Mesothelial cell of epicardium (in vitro differentiated cells): ENCODE measurements at regions not wholly inside any gene's neighbourhood (a gene's known extent, or its start where the extent isn't known, plus 50 kb on each side); places are given as distances from the start of the nearest gene placed in this dataset.

Experiments
- DNase-seq, 2 experiments: peaks; one replicate each; pipeline ENCODE4 v3.0.0; 2021; ENCODE audit warnings: low spot score in 2 of 2; ENCODE audit not compliant: unreplicated experiment in 2 of 2
- H3K27ac Mint-ChIP-seq: 2 replicates; pipeline ENCODE4 v1.8.0; 2021; ENCODE audit warnings: mixed read lengths
- H3K27me3 Mint-ChIP-seq: 2 replicates; pipeline ENCODE4 v1.8.0; 2021; ENCODE audit warnings: low read depth, mixed read lengths
- H3K36me3 Mint-ChIP-seq: 2 replicates; pipeline ENCODE4 v1.8.0; 2021; ENCODE audit warnings: mixed read lengths
- H3K4me1 Mint-ChIP-seq: 2 replicates; pipeline ENCODE4 v1.8.0; 2021; ENCODE audit warnings: mixed read lengths
- H3K4me3 Mint-ChIP-seq: 2 replicates; pipeline ENCODE4 v1.8.0; 2021; ENCODE audit warnings: mild to moderate bottlenecking, moderate library complexity, mixed read lengths
- H3K9me3 Mint-ChIP-seq: 2 replicates; pipeline ENCODE4 v1.8.0; 2021; ENCODE audit warnings: mixed read lengths
- TF ChIP-seq, protein P1 (sequence below): fragments of 200-600 bp; sonication (generic); IDR thresholded peaks from one replicate; pipeline ENCODE4 v1.5.0; 2021; ENCODE audit warnings: antibody characterized with exemption; ENCODE audit not compliant: unreplicated experiment

- H3K27ac Mint-ChIP-seq: no peak overlapping the region
- H3K4me1 Mint-ChIP-seq: no peaks in the 10 kb centered on the region
- no peaks in the 10 kb centered on the region for H3K9me3 Mint-ChIP-seq
- no peaks in the 10 kb centered on the region for H3K36me3 Mint-ChIP-seq
- H3K4me3 Mint-ChIP-seq: no peak overlapping the region
- TF ChIP-seq, protein P1, sequence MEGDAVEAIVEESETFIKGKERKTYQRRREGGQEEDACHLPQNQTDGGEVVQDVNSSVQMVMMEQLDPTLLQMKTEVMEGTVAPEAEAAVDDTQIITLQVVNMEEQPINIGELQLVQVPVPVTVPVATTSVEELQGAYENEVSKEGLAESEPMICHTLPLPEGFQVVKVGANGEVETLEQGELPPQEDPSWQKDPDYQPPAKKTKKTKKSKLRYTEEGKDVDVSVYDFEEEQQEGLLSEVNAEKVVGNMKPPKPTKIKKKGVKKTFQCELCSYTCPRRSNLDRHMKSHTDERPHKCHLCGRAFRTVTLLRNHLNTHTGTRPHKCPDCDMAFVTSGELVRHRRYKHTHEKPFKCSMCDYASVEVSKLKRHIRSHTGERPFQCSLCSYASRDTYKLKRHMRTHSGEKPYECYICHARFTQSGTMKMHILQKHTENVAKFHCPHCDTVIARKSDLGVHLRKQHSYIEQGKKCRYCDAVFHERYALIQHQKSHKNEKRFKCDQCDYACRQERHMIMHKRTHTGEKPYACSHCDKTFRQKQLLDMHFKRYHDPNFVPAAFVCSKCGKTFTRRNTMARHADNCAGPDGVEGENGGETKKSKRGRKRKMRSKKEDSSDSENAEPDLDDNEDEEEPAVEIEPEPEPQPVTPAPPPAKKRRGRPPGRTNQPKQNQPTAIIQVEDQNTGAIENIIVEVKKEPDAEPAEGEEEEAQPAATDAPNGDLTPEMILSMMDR: no peak
- H3K27me3 Mint-ChIP-seq: peaks cover 66% of the 10 kb centered on the region
- no peak for DNase-seq
These were observed 206.3 kb upstream of the TCERG1L start for GRCh38 chr10:131517781-131518180.

- TF ChIP-seq, protein P1: no peak
- H3K27me3 Mint-ChIP-seq: peaks cover 49% of the 10 kb centered on the region
- no peak overlapping the region for H3K4me3 Mint-ChIP-seq
- H3K27ac Mint-ChIP-seq: no peak overlapping the region
- H3K9me3 Mint-ChIP-seq: peaks cover 10% of the 10 kb centered on the region
- H3K36me3 Mint-ChIP-seq: no peaks in the 10 kb centered on the region
- DNase-seq: no peak
- no peaks in the 10 kb centered on the region for H3K4me1 Mint-ChIP-seq
These were observed 208.4 kb upstream of the TCERG1L start for GRCh38 chr10:131519723-131520605.

DNA sequence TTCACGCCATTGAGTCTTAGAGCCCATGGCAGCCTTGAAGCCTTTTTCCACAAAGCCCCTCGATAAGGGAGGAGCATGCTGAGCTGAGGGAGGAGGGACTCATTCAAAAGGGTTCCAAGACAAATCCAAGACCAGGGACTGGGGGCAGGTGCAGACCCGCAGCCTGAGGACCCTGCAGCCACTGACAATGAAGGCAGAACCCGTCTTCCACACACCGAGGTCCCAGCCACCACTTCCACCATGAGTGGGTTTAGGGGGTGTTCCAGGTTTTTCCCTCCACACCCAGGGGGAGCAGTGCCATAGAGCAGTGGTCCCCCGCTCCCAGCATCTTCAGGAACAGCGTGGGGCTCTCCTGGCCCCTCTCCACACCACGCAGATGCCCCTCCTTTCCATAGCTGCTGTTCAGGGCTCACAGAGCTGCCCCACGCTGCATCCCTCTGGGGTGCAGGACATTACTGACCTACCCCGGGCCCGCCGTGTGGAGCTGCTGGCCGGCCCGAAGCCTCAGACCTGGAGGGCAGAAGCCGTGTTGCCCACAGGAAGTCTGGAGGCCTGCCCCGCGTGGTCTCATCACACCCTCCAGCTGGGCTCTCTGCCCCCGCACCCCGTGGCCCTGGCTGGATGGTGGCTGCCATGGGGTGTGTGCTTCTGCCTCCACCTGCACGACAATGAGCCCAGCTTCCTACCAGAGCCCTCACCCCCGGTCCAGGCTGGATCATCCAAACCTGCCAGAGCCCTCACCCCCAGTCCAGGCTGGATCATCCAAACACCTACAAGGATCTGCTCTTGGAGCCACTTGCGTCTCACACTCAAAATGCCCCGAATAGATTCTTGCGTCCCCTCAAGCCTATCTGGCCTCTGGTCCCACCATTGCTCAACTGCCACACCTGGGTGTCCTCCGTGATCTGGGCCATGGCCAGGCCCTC is 220.0 kb upstream of the TCERG1L start:
- H3K27ac Mint-ChIP-seq: no peak overlapping the region
- H3K27me3 Mint-ChIP-seq: peaks cover 16% of the 10 kb centered on the region
- DNase-seq: no peak
- peaks cover 6% of the 10 kb centered on the region for H3K9me3 Mint-ChIP-seq
- H3K4me1 Mint-ChIP-seq: no peaks in the 10 kb centered on the region
- H3K36me3 Mint-ChIP-seq: no peaks in the 10 kb centered on the region
- no peak overlapping the region for H3K4me3 Mint-ChIP-seq
- TF ChIP-seq, protein P1: no peak

- H3K4me1 Mint-ChIP-seq: no peaks in the 10 kb centered on the region
- no peak overlapping the region for H3K4me3 Mint-ChIP-seq
- peaks cover 20% of the 10 kb centered on the region for H3K27me3 Mint-ChIP-seq
- DNase-seq: no peak
- H3K27ac Mint-ChIP-seq: no peak overlapping the region
- TF ChIP-seq, protein P1: no peak
- H3K9me3 Mint-ChIP-seq: no peaks in the 10 kb centered on the region
- H3K36me3 Mint-ChIP-seq: no peaks in the 10 kb centered on the region
These were observed 220.8 kb upstream of the TCERG1L start for GRCh38 chr10:131532291-131532690.

DNA sequence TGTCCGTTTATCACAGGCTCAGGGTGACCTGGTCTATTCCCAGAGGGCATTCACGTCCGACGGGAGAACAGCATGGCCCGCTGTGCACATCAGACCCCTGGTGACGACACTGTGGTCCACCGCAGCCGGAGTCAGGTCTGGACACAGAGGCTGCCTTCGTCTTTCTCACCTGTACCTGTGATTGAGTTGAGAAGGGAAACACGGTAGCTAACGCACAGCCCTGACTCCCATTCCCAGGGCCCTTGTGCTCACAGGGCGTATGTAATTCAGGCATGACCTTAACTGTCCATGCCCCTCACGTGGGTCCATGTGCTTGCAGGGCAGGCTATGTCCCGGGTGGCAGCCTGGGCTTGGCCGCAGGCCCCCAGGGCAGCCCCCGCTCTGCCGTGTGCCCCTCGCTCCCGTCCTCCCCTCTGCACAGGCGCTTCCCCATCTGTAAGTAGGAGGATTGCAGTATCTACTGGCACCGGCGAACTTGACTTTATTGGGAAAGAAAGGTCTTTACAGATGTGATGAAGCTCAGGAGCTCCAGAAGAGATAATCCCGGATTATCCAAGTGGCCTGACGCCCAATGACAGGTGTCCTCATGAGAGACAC is 221.3 kb upstream of the TCERG1L start:
- no peak overlapping the region for H3K4me3 Mint-ChIP-seq
- DNase-seq: no peak
- TF ChIP-seq, protein P1: no peak
- H3K27ac Mint-ChIP-seq: no peak overlapping the region
- H3K36me3 Mint-ChIP-seq: no peaks in the 10 kb centered on the region
- H3K4me1 Mint-ChIP-seq: no peaks in the 10 kb centered on the region
- H3K9me3 Mint-ChIP-seq: no peaks in the 10 kb centered on the region
- peaks cover 24% of the 10 kb centered on the region for H3K27me3 Mint-ChIP-seq
